ENCODE measurements at regions not wholly inside any gene's neighbourhood (a gene's known extent, or its start where the extent isn't known, plus 50 kb on each side); places are given as distances from the start of the nearest gene placed in this dataset.
"Not testable (repeated sequence)": the region's sequence is repeated elsewhere in the genome, so short reads cannot be mapped to it uniquely, and the experiment has no call there.

DNA sequence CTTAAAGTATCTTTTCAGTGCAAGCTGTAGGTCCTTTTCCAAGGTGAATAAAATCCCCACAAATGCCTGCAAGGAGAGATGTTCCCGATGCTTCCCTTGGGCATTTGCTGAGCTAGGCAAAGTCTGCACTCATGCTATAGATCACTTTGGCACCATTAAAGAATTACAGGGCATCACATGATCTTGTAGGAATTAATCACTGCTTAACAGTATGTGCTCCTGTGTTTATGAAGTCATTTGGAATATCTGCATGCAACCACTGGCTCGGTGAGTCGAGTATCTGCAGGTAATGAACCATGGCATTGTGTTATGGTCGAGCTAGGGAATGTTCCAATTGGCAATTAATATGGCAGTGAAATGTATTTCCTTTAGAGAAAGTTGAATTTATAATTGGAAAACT is 615.1 kb downstream of the TLE1 start:
- no peak for DNase-seq
- in situ Hi-C loops (cut with MboI; ENCODE audit: low pct_unique_long_range_greater_than_20kb, low sequenced_read_pairs) = no loop called here

- in situ Hi-C loops (cut with MboI; ENCODE audit: low pct_unique_long_range_greater_than_20kb, low sequenced_read_pairs) = no loop called here
- DNase-seq = no peak
Measured at GRCh38 chr9:81073821-81074220, 615.5 kb downstream of the TLE1 start.

DNA sequence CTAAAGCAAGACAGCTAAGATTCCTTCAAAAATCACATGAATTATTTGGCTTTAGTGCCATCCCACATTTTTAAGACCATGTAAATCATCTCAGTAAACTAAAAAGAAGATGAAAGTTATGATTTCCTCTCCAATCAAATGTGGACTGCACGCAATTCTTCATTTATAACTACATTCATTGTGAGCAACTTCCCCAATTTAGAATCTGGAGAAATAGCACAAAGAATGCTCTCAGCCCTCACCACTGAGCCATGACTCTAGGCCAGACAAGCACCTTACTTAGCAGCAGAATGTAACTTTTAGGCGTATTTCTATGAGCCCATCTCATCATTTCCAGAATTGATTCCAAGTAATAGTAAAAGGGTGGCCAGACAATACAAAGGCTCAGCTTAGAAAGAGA is 616.6 kb downstream of the TLE1 start:
- DNase-seq = no peak

DNA sequence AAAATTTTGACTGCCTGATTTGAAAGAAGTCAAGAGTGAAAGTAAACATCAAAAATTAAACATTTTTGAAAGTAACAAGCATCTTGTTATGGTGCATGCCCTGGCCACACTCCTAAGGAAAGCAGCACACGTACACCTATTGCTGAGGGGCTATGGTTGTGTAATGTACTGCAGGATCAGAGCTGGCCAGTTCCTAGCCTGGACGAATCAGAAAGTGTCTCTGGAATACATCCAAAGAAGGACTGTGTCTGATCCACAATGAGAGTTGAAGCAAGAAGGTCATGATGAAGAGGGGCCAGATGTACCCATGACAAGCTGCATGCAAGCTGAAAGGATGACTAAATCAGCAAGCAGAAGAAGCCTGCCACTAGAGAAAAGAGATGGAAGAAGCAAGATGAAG is 618.2 kb downstream of the TLE1 start:
- in situ Hi-C loops (cut with MboI; ENCODE audit: low pct_unique_long_range_greater_than_20kb, low sequenced_read_pairs) = no loop called here

More for the DNA sequence above, 616.6 kb downstream of the TLE1 start:
- in situ Hi-C loops (cut with MboI; ENCODE audit: low pct_unique_long_range_greater_than_20kb, low sequenced_read_pairs) = no loop called here

DNA sequence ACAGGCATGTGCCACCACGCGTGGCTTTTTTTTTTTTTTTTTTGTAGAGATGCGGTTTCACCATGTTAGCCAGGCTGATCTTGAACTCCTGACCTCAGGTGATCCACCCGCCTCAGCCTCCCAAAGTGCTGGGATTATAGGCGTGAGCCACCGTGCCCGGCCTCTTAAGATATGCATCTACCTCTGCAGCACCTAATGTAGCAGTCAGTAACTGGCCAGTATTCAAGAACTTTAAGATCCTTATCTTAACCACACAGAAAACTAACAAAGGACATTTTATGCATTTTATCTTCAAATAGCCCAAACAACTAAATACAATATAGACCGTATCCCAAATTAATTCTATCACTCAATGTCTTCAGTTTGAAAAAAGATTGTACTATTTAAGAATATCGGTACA is 618.7 kb downstream of the TLE1 start:
- no peak for DNase-seq
- in situ Hi-C loops (cut with MboI; ENCODE audit: low pct_unique_long_range_greater_than_20kb, low sequenced_read_pairs) = no loop called here

More for the DNA sequence above, 618.2 kb downstream of the TLE1 start:
- no peak for DNase-seq

DNA sequence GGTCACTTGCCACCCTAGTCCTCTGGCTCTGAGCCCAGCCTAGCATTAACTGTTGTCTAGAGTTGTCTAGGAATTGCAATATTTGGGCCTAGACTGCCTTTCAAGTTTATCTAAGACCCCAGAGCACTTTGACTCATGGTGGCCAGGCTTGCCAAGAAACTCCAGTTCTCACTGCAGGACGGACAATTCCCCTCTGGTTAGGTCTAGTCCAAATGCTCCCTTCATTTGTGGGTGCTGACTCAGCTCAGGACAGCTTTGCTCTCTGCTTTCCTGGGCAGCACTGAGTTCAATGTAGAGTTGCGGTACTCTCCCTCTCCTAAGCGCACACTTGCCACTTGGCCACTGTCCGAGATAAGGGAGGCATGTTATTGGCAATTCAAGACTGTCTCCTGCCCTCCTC is 619.4 kb downstream of the TLE1 start:
- in situ Hi-C loops (cut with MboI; ENCODE audit: low pct_unique_long_range_greater_than_20kb, low sequenced_read_pairs) = no loop called here

DNA sequence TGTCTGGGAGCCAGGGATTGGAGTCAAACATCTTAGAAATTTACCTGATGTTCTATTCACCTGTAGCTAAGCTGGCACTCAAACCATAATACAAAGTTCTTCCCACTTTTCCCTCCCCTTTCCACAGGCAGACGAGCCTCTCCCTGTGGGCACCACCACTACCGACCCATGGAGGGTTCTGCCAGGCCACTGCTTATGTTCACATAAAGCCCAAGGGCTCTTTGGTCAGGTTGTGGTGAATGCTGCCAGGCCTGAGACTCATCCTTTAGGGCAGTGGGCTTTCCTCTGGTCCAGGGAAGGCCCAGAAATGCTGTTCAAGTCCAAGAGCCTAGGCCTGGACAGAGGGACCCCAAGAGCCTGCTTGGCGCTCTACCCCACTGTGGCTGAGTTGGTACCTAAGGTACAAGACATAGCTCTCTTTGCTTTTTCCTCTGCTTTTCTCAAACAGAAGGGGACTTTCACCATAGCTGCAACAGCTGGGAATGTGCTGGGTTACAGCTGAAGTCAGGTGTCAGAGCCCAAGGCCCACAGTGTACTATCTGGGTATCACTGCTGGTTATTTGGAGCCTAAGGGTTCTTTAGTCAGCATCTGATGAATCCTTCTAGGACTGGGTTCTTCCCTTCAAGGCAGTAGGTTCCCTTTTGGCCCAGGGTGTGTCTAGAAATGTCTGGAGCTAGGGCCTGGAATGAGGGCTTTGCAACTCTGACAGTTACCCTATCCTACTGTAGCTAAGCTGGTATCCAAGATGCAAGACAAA is 620.1 kb downstream of the TLE1 start:
- in situ Hi-C loops (cut with MboI; ENCODE audit: low pct_unique_long_range_greater_than_20kb, low sequenced_read_pairs) = no loop called here
- DNase-seq = no peak

More for the DNA sequence above, 619.4 kb downstream of the TLE1 start:
- no peak for DNase-seq

GRCh38 chr9:81062995-81063394 is 626.4 kb downstream of the TLE1 start:
- in situ Hi-C loops (cut with MboI; ENCODE audit: low pct_unique_long_range_greater_than_20kb, low sequenced_read_pairs); DNase-seq: not testable (repeated sequence)

DNA sequence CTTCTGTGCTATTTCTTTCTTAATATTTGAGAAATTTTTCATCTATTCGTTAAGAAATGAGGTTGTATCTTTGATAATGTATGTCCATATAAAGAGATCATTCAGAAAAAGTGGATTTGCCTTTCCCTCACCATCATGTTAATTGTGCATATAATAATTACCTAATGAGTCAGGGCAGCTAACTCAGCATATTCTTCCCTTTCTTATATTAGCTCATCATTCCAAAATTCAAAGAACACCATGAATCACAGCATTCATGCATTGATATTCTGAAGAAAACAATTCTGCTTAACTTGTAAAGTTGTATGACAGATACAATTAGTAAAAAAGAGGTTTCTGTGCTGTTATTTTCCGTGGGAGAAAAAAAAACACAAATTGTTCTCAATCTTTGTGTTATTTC is 630.6 kb downstream of the TLE1 start:
- in situ Hi-C loops (cut with MboI; ENCODE audit: low pct_unique_long_range_greater_than_20kb, low sequenced_read_pairs) = no loop called here
- DNase-seq = no peak

DNA sequence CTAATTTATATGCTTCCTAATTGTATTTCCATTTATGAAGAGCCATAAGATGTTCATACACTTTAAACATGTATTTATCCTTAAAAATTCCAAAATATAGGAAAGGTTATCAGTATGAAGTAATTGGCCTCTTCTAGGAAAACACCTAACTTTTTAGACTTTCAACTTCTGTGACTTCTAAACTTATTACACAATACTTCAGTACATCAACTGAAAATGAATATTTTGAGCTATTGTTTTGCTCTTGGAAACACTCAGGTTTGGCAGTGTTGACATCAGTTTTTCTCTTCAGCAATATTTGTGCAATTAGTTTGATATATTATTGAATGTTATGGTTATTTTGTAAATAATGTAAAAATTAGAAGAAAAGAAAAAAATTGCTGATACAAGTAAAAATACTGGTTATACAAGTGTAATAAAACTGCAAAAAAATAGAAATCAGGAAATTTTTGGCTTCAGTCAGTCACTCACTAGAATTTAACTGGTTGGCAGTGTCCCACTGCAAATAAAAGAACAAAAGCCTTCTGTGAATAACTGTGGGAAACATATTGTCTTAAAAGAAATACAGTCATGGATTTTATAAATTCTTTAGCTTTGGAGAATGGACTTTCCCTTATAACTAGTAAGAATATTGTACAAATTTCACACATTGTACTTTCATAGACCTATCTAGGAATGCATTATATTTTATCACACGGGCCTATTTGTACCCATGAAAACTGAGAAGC is 635.9 kb downstream of the TLE1 start:
- in situ Hi-C loops (cut with MboI; ENCODE audit: low pct_unique_long_range_greater_than_20kb, low sequenced_read_pairs) = no loop called here
- DNase-seq = no peak

- in situ Hi-C loops (cut with MboI; ENCODE audit: low pct_unique_long_range_greater_than_20kb, low sequenced_read_pairs) = no loop called here
- DNase-seq = no peak
Measured at GRCh38 chr9:81052846-81053245, 636.5 kb downstream of the TLE1 start.

DNA sequence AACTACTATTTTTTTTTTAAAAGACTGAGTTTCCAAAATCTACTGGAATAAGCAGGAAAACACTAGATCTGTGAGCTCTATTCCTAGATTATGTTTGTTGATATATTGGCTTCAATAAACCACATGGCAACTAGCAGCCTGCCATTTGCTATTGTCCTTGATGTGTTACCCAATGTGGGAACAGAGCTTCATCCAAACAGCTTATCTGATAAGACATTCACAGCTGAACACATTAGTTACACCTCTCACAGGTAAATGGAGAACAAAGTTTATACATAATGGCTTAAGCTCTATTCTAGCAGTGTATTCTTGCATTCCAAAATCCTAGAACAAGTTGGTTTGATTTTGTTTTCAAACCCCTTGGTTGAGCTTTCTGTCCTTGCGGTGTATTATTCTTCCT is 642.1 kb downstream of the TLE1 start:
- DNase-seq = no peak
- in situ Hi-C loops (cut with MboI; ENCODE audit: low pct_unique_long_range_greater_than_20kb, low sequenced_read_pairs) = no loop called here

DNA sequence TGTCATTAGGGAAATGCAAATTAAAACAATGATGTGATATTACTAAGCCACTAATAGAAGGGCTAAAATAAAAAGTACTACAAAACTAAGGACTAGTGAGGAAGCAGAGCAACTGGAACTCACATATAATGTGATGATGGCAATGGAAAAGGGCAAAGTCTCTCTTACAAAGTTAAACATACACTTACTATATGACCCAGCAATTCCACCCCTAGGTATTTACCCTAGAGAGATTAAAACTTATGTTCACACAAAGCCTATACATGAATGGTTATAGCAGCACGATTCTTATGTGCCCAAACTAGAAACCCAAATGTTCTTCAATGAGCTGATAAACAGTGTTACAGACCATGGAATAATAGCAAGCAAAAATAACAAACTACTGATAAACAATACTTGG is 643.7 kb downstream of the TLE1 start:
- in situ Hi-C loops (cut with MboI; ENCODE audit: low pct_unique_long_range_greater_than_20kb, low sequenced_read_pairs) = no loop called here
- DNase-seq = no peak

DNA sequence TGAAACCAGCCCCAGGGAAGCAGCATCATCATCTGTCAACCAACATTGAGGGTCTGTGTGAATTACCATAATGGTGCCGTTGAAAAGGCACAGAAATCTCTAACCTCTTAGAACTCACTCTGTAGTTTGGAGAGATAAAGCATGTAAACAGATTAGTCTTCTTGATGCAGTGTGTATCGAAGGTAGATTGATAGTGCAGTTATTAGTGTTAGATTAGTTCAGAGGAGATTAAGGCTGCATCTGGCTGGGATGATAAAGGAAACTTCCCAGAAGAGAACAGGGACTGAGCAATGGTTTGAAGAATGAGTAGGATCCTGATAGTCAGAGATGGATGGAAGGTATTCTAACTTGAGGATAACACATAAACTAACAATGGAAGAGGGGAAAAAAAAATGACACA is 651.5 kb downstream of the TLE1 start:
- DNase-seq = no peak
- in situ Hi-C loops (cut with MboI; ENCODE audit: low pct_unique_long_range_greater_than_20kb, low sequenced_read_pairs) = no loop called here

- in situ Hi-C loops (cut with MboI; ENCODE audit: low pct_unique_long_range_greater_than_20kb, low sequenced_read_pairs) = no loop called here
- no peak for DNase-seq
Measured at GRCh38 chr9:81035601-81036000, 653.7 kb downstream of the TLE1 start.

- in situ Hi-C loops (cut with MboI; ENCODE audit: low pct_unique_long_range_greater_than_20kb, low sequenced_read_pairs) = no loop called here
- DNase-seq = no peak
Measured at GRCh38 chr9:81035171-81035570, 654.2 kb downstream of the TLE1 start.

GRCh38 chr9:81032831-81033230 is 656.5 kb downstream of the TLE1 start:
- no peak for DNase-seq
- in situ Hi-C loops (cut with MboI; ENCODE audit: low pct_unique_long_range_greater_than_20kb, low sequenced_read_pairs) = no loop called here

DNA sequence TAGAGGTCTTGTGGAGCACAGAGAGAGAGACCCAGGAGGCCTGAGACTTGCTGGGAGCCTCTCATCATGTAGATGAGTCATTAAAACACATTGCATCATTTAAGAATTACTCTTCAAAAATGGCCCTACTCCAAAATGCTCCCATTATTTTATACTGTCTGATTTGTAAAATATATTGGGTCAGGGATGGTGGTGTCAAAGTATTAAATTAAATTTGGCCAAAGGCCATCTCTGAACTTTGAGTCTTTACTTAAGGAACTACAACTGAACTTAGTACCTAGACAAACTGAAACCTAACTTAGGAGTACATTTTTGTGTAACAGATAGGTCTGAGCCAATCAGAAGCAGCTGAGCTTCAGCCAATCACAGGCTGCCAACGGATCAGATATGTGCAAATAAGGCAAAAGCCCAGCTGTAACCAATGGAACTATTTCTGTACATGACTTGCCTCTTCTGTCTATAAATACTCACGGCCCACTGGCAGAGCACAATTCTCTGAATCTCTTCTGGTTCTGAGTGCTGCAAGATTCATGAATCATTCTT is 657.2 kb downstream of the TLE1 start:
- in situ Hi-C loops (cut with MboI; ENCODE audit: low pct_unique_long_range_greater_than_20kb, low sequenced_read_pairs) = no loop called here

GRCh38 chr9:81031422-81032029 is 657.8 kb downstream of the TLE1 start:
- in situ Hi-C loops (cut with MboI; ENCODE audit: low pct_unique_long_range_greater_than_20kb, low sequenced_read_pairs) = no loop called here
- DNase-seq = no peak

More for the DNA sequence above, 657.2 kb downstream of the TLE1 start:
- DNase-seq = no peak

- no peak for DNase-seq
- in situ Hi-C loops (cut with MboI; ENCODE audit: low pct_unique_long_range_greater_than_20kb, low sequenced_read_pairs) = no loop called here
Measured at GRCh38 chr9:81030027-81030426, 659.3 kb downstream of the TLE1 start.
